ENCODE measurements at regions not wholly inside any gene's neighbourhood (a gene's known extent, or its start where the extent isn't known, plus 50 kb on each side); places are given as distances from the start of the nearest gene placed in this dataset.
"Not testable (repeated sequence)": the region's sequence is repeated elsewhere in the genome, so short reads cannot be mapped to it uniquely, and the experiment has no call there.

DNA sequence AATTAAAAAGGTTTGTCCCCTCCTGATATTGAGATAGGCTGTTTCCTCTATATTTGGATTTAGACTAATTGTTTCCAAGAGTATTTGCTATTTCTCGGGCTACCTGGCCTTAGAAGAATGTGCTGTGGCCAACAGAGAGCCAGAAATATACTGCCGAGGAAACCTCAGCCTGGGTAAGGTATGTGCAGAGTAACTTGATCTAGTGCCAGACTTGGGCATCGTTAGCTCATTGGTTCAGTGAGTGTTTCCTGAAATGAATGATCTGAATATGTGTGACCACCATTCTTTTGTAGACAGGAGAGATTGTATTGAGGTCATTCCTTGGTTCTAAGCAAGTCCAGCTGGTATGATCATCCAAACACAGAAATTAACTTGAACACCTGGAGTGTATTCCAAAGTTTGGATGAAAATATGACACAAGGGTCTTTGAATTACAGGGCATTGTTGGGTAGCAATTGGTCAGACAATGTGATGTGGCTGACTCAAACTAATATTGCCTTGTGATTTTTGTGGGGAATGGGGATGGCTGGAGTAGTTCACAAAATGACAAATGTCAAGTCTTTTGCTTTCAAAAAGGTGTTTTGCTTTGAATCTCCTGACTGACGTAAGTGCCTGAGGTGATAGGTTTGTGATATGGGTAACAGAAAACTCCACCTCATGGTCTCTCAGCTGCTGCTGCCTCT, 100.2 kb upstream of the CXCL13 start:
- DNase-seq (ENCODE audit: low read depth in 2 of 3, low spot score in 1 of 3), result no peak

DNA sequence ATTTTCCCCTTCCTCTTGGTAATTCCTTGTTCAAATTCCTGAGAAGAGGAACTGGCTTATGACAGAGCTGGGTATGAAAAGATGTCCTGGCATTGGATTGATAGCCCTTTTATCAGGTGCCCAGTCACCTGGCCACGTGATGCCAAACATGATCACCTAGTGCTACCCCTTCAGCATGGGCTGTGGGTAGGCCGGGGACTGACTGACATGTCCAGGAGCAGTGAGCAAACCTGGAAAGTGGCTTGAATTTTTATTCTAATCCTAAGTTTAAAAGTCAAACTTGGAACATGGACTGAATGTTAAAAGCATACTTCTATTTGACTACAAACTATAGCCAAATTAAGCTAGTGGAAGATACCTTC, 99.7 kb upstream of the CXCL13 start:
- DNase-seq (ENCODE audit: low read depth in 2 of 3, low spot score in 1 of 3), result no peak

DNA sequence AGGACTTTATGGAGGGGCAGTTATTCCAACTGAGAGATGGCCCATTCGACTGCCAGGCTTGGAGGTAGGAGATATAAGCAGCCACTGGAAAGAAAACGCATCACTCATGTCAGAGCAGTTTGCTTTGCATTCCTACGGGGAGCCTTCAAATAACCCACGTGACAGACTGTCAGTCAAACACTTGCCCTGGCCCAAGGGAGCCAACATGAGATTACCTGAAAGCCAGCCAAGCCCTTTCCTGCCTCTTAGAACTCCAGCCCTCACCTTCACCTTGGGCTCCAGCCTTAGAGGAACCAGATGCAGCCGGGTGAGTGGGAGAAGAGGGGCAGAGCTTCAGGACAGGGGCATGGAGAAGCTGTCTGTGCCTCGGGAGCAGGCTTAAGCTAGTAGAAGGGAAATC, 95.3 kb upstream of the CXCL13 start:
- DNase-seq (ENCODE audit: low read depth in 2 of 3, low spot score in 1 of 3), result no peak

DNA sequence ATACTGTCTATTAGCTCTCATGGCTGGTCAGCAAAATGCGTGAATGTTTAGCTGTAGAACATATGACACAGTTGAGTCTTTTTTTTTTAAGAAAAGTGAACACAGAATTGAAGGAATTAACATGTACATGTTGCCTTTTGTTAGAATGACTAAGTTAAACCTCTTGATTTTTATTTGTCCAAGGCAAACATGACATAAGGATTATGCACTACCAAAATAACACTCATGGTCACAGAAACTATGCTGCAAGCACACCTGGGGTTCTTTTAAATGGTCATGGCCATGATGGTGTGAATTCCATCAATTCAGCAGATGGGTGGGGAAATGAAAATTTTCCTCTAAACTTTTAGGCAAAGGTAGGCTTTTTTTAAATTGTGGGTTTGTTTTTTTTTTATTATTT, 80.1 kb upstream of the CXCL13 start:
- no peak for DNase-seq (ENCODE audit: low read depth in 2 of 3, low spot score in 1 of 3)

DNA sequence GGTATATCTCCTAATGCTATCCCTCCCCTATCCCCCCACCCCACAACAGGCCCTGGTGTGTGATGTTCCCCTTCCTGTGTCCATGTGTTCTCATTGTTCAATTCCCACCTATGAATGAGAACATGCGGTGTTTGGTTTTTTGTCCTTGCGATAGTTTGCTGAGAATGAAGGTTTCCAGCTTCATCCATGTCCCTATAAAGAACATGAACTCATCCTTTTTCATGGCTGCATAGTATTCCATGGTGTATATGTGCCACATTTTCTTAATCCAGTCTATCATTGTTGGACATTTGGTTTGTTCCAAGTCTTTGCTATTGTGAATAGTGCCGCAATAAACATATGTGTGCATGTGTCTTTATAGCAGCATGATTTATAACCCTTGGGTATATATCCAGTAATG, 77.7 kb upstream of the CXCL13 start:
- not testable (repeated sequence) for DNase-seq (ENCODE audit: low read depth in 2 of 3, low spot score in 1 of 3)

DNA sequence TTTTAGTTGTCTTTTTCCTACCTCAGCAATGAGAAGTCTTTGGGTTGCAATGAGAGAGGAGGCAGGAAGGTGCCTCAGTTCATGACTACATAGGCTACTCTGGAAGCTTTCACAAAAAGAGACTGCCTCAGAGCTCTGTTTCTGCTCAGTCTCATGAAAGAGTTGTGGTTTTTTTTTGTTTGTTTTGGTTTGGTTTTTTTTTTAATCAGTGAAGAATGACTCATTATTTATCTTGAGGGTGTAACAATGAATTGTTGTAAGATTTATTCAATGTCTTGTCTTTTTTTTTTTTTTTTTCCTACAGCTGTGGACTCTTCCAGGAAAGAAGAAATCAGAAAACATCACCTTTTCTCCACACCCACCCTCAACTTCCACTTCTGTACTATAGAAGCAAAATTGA, 67.5 kb upstream of the CXCL13 start:
- DNase-seq (ENCODE audit: low read depth in 2 of 3, low spot score in 1 of 3), result no peak

DNA sequence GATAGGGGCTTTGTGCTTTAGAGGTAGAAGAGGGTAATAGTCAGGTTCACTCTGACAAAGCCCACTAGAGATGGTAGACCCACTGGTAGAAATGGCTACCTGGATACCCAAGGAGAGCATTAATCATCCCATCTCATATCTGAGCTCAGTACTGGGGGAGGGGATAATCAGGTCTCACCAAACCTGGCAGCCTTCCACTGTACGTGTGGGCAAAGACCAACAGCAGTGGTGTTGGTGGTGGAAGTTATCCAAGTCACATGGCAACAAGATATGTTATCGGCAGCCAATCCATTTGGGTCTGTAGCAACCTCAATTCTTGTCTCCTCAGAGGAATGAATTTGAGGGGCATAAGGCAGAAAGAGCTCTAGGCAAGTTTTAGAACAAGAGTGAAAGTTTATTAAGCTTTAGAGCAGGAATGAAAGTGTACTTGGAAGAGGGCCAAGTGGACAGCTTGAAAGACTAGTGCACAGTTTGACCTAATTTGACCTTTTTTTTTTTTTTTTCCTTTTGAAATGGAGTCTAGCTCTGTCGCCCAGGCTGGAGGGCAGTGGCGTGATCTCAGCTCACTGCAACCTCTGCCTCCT, 67.0 kb upstream of the CXCL13 start:
- peak in 1 of 3 donors; percentile 14 for DNase-seq (ENCODE audit: low read depth in 2 of 3, low spot score in 1 of 3)
